Effector memory CD8-positive, alpha-beta T cell (primary cell): ENCODE measurements at regions not wholly inside any gene's neighbourhood (a gene's known extent, or its start where the extent isn't known, plus 50 kb on each side); places are given as distances from the start of the nearest gene placed in this dataset.

Experiments used
- ATAC-seq: fragments of 150-1000 bp; cut with Tn5 transposase; replicated peaks from 2 replicates; pipeline ENCODE4 v1.10.0; 2021; ENCODE audit warnings: mild to moderate bottlenecking, moderate library complexity
- DNase-seq, 3 experiments: peaks; one replicate each; pipeline ENCODE4 v3.0.0; 2021
- H3K27ac Mint-ChIP-seq, 2 donors: one replicate each; pipeline ENCODE4 v1.8.0; 2022; ENCODE audit warnings: mild to moderate bottlenecking in 2 of 2, mixed read lengths in 2 of 2, moderate library complexity in 2 of 2
- H3K27me3 Mint-ChIP-seq, 2 donors: one replicate each; pipeline ENCODE4 v1.8.0; 2022; ENCODE audit warnings: mixed read lengths in 2 of 2
- H3K36me3 Mint-ChIP-seq: one replicate; pipeline ENCODE4 v1.8.0; 2022; ENCODE audit warnings: mild to moderate bottlenecking, moderate library complexity, mixed read lengths; ENCODE audit not compliant: insufficient read depth
- H3K4me1 Mint-ChIP-seq, 2 donors: one replicate each; pipeline ENCODE4 v1.8.0; 2022; ENCODE audit warnings: low read depth in 2 of 2, mixed read lengths in 2 of 2
- H3K4me3 Mint-ChIP-seq, 2 donors: one replicate each; pipeline ENCODE4 v1.8.0; 2022; ENCODE audit warnings: mild to moderate bottlenecking in 2 of 2, mixed read lengths in 2 of 2, moderate library complexity in 2 of 2
- H3K9me3 Mint-ChIP-seq, 2 donors: one replicate each; pipeline ENCODE4 v1.8.0; 2022; ENCODE audit warnings: mixed read lengths in 2 of 2

- Mint-ChIP-seq H3K4me1 (no peaks in the 10 kb centered on the region), H3K9me3 (peaks cover 1 to 15% of the 10 kb centered on the region in 2 donors), H3K27ac (no peak overlapping the region), H3K36me3 (no peaks in the 10 kb centered on the region), H3K27me3 (no peaks in the 10 kb centered on the region), H3K4me3 (no peak overlapping the region)
- ATAC-seq (no peak), DNase-seq (no peak)
Observed at GRCh38 chr6:126534401-126534800, 194.5 kb downstream of the CENPW start.

GRCh38 chr6:126535138-126535537, 195.2 kb downstream of the CENPW start:
- H3K27ac Mint-ChIP-seq: no peak overlapping the region
- ATAC-seq: no peak
- H3K4me1 Mint-ChIP-seq: no peaks in the 10 kb centered on the region
- peaks cover 1 to 15% of the 10 kb centered on the region in 2 donors for H3K9me3 Mint-ChIP-seq
- no peak overlapping the region for H3K4me3 Mint-ChIP-seq
- DNase-seq: no peak
- H3K27me3 Mint-ChIP-seq: no peaks in the 10 kb centered on the region
- H3K36me3 Mint-ChIP-seq: no peaks in the 10 kb centered on the region

- no peaks in the 10 kb centered on the region for H3K36me3 Mint-ChIP-seq
- DNase-seq: no peak
- H3K27ac Mint-ChIP-seq: no peak overlapping the region
- H3K9me3 Mint-ChIP-seq: peaks cover 1 to 15% of the 10 kb centered on the region in 2 donors
- no peak overlapping the region for H3K4me3 Mint-ChIP-seq
- H3K27me3 Mint-ChIP-seq: no peaks in the 10 kb centered on the region
- ATAC-seq: no peak
- H3K4me1 Mint-ChIP-seq: no peaks in the 10 kb centered on the region
Observed at GRCh38 chr6:126535595-126535994, 195.7 kb downstream of the CENPW start.

GRCh38 chr6:126537061-126537816, 197.3 kb downstream of the CENPW start:
- peaks cover 1 to 19% of the 10 kb centered on the region in 2 donors for H3K9me3 Mint-ChIP-seq
- ATAC-seq (no peak), DNase-seq (no peak)
- H3K27me3 Mint-ChIP-seq: no peaks in the 10 kb centered on the region
- no peaks in the 10 kb centered on the region for H3K36me3 Mint-ChIP-seq
- H3K4me3 Mint-ChIP-seq: no peak overlapping the region
- no peak overlapping the region for H3K27ac Mint-ChIP-seq
- H3K4me1 Mint-ChIP-seq: no peaks in the 10 kb centered on the region

GRCh38 chr6:126539022-126539421, 199.1 kb downstream of the CENPW start:
- no peaks in the 10 kb centered on the region for H3K27me3 Mint-ChIP-seq
- no peak for DNase-seq
- H3K27ac Mint-ChIP-seq: no peak overlapping the region
- H3K9me3 Mint-ChIP-seq: peaks cover 1 to 9% of the 10 kb centered on the region in 2 donors
- H3K4me3 Mint-ChIP-seq: no peak overlapping the region
- ATAC-seq: no peak
- H3K4me1 Mint-ChIP-seq: no peaks in the 10 kb centered on the region
- no peaks in the 10 kb centered on the region for H3K36me3 Mint-ChIP-seq

GRCh38 chr6:126540161-126540560, 200.2 kb downstream of the CENPW start:
- no peak overlapping the region for H3K27ac Mint-ChIP-seq
- no peak for ATAC-seq

GRCh38 chr6:126541806-126542491, 202.0 kb downstream of the CENPW start:
- H3K36me3 Mint-ChIP-seq: no peaks in the 10 kb centered on the region
- DNase-seq: no peak
- peaks cover 2 to 9% of the 10 kb centered on the region in 2 donors for H3K9me3 Mint-ChIP-seq
- H3K4me1 Mint-ChIP-seq: no peaks in the 10 kb centered on the region
- no peak overlapping the region for H3K4me3 Mint-ChIP-seq
- no peak for ATAC-seq
- no peak overlapping the region for H3K27ac Mint-ChIP-seq
- no peaks in the 10 kb centered on the region for H3K27me3 Mint-ChIP-seq

More at GRCh38 chr6:126540161-126540560, 200.2 kb downstream of the CENPW start:
- Mint-ChIP-seq H3K9me3 (peaks cover 1 to 9% of the 10 kb centered on the region in 2 donors), H3K36me3 (no peaks in the 10 kb centered on the region), H3K27me3 (no peaks in the 10 kb centered on the region), H3K4me1 (no peaks in the 10 kb centered on the region), H3K4me3 (no peak overlapping the region)
- DNase-seq: no peak

- H3K4me3 Mint-ChIP-seq: no peak overlapping the region
- no peaks in the 10 kb centered on the region for H3K4me1 Mint-ChIP-seq
- no peaks in the 10 kb centered on the region for H3K36me3 Mint-ChIP-seq
- DNase-seq (no peak), ATAC-seq (no peak)
- H3K27ac Mint-ChIP-seq: no peak overlapping the region
- no peaks in the 10 kb centered on the region for H3K27me3 Mint-ChIP-seq
- peaks cover 4 to 13% of the 10 kb centered on the region in 2 donors for H3K9me3 Mint-ChIP-seq
Observed at GRCh38 chr6:126546541-126547120, 206.7 kb downstream of the CENPW start.

- ATAC-seq: no peak
- Mint-ChIP-seq H3K27me3 (no peaks in the 10 kb centered on the region), H3K27ac (no peak overlapping the region), H3K9me3 (peaks cover 4 to 16% of the 10 kb centered on the region in 2 donors), H3K36me3 (no peaks in the 10 kb centered on the region), H3K4me1 (no peaks in the 10 kb centered on the region), H3K4me3 (no peak overlapping the region)
- DNase-seq: no peak
Observed at GRCh38 chr6:126548300-126548699, 208.4 kb downstream of the CENPW start.

GRCh38 chr6:126550323-126550722, 210.4 kb downstream of the CENPW start:
- ATAC-seq: no peak

GRCh38 chr6:126551832-126552231, 211.9 kb downstream of the CENPW start:
- no peaks in the 10 kb centered on the region for H3K27me3 Mint-ChIP-seq
- no peak overlapping the region for H3K27ac Mint-ChIP-seq
- no peaks in the 10 kb centered on the region for H3K36me3 Mint-ChIP-seq
- ATAC-seq (no peak), DNase-seq (no peak)
- peaks cover 7 to 16% of the 10 kb centered on the region in 2 donors for H3K9me3 Mint-ChIP-seq
- no peaks in the 10 kb centered on the region for H3K4me1 Mint-ChIP-seq
- no peak overlapping the region for H3K4me3 Mint-ChIP-seq

More at GRCh38 chr6:126550323-126550722, 210.4 kb downstream of the CENPW start:
- no peak for DNase-seq
- H3K4me1 Mint-ChIP-seq: no peaks in the 10 kb centered on the region
- no peak overlapping the region for H3K27ac Mint-ChIP-seq
- no peak overlapping the region for H3K4me3 Mint-ChIP-seq
- no peaks in the 10 kb centered on the region for H3K36me3 Mint-ChIP-seq
- no peaks in the 10 kb centered on the region for H3K27me3 Mint-ChIP-seq
- H3K9me3 Mint-ChIP-seq: peaks cover 4 to 16% of the 10 kb centered on the region in 2 donors

- H3K4me3 Mint-ChIP-seq: no peak overlapping the region
- DNase-seq (no peak), ATAC-seq (no peak)
Observed at GRCh38 chr6:126553854-126554253, 213.9 kb downstream of the CENPW start.

GRCh38 chr6:126570507-126570906, 230.6 kb downstream of the CENPW start:
- Mint-ChIP-seq H3K9me3 (peaks cover 0 to 1% of the 10 kb centered on the region in 2 donors), H3K27ac (no peak overlapping the region), H3K4me1 (no peaks in the 10 kb centered on the region)

More at GRCh38 chr6:126553854-126554253, 213.9 kb downstream of the CENPW start:
- Mint-ChIP-seq H3K27me3 (no peaks in the 10 kb centered on the region), H3K27ac (no peak overlapping the region), H3K36me3 (no peaks in the 10 kb centered on the region), H3K4me1 (no peaks in the 10 kb centered on the region), H3K9me3 (peaks cover 7 to 16% of the 10 kb centered on the region in 2 donors)

GRCh38 chr6:126574301-126574700, 234.4 kb downstream of the CENPW start:
- H3K27ac Mint-ChIP-seq: no peak overlapping the region
- H3K4me3 Mint-ChIP-seq: no peak overlapping the region
- H3K4me1 Mint-ChIP-seq: no peaks in the 10 kb centered on the region

More at GRCh38 chr6:126570507-126570906, 230.6 kb downstream of the CENPW start:
- Mint-ChIP-seq H3K36me3 (no peaks in the 10 kb centered on the region), H3K4me3 (no peak overlapping the region), H3K27me3 (no peaks in the 10 kb centered on the region)
- ATAC-seq: no peak
- no peak for DNase-seq

More at GRCh38 chr6:126574301-126574700, 234.4 kb downstream of the CENPW start:
- DNase-seq (no peak), ATAC-seq (no peak)
- H3K27me3 Mint-ChIP-seq: no peaks in the 10 kb centered on the region
- H3K36me3 Mint-ChIP-seq: no peaks in the 10 kb centered on the region
- no peaks in the 10 kb centered on the region for H3K9me3 Mint-ChIP-seq
